Psoas muscle (tissue), 7 donors: ENCODE measurements at regions not wholly inside any gene's neighbourhood (a gene's known extent, or its start where the extent isn't known, plus 50 kb on each side); places are given as distances from the start of the nearest gene placed in this dataset.
"Not testable (repeated sequence)": the region's sequence is repeated elsewhere in the genome, so short reads cannot be mapped to it uniquely, and the experiment has no call there.

Experiments
- ATAC-seq, 4 donors: fragments of 200-7000 bp; cut with Tn5 transposase; one replicate each; pipeline ENCODE4 v1.9.1; 2020; ENCODE audit warnings: moderate library complexity in 3 of 4, mild to moderate bottlenecking in 2 of 4
- DNase-seq, 2 donors: peaks; one replicate each; pipeline ENCODE4 v3.0.0-alpha.2; 2020
- H3K27ac ChIP-seq: fragments of 200-600 bp; one replicate; pipeline ENCODE4 v1.8.0; 2022
- H3K27me3 ChIP-seq, 3 donors: fragments of 200-600 bp in 1 of 3; one replicate each; pipeline versions ENCODE4 v1.6.1 to v1.8.0; 2013 to 2022; ENCODE audit warnings: low read length in 2 of 3, mild to moderate bottlenecking in 2 of 3, moderate library complexity in 1 of 3; ENCODE audit not compliant: insufficient read depth in 3 of 3
- H3K36me3 ChIP-seq, 2 donors: fragments of 200-600 bp in 1 of 2; one replicate each; pipeline versions ENCODE4 v1.6.1 to v1.8.0; 2013 to 2022; ENCODE audit warnings: low read depth in 1 of 2, mild to moderate bottlenecking in 1 of 2, moderate library complexity in 1 of 2; ENCODE audit not compliant: insufficient read depth in 1 of 2
- H3K4me1 ChIP-seq: fragments of 200-600 bp; one replicate; pipeline ENCODE4 v1.8.0; 2022
- H3K4me3 ChIP-seq: fragments of 200-600 bp; one replicate; pipeline ENCODE4 v1.8.0; 2022; ENCODE audit warnings: mild to moderate bottlenecking
- H3K9me3 ChIP-seq: fragments of 200-600 bp; one replicate; pipeline ENCODE4 v1.8.0; 2022
- WGBS, 3 donors: extraction: QIAGEN DNeasy Blood & Tissue Kit; methylation state at CpG; one replicate each; pipeline versions ENCODE4 v1.1.6 to v1.1.7; 2013; 5-methylcytosine and 5-hydroxymethylcytosine counted together
- intact Hi-C, 2 donors: fragments of 100-400 bp; cut with DNase I; formaldehyde crosslinking; loops; one replicate each; pipeline versions ENCODE4 v1.11.0 to v1.14.2; 2022
- TF ChIP-seq, protein P1 (sequence below): fragments of 200-600 bp; IDR thresholded peaks from one replicate; pipeline ENCODE4 v1.8.0; 2022; ENCODE audit warnings: antibody characterized with exemption
- donor health status: healthy with polysubstance abuse.
- donor health status: DM: no; HTN: no; CAD: no; lungs with moderate emphysema.
- donor health status: Bipolar disorder and iron deficiency.
- donor health status: healthy.
- donor health status: DM: yes; HTN: yes; CAD: no.
- donor health status: DM: no; HTN: no; CAD: no.
- donor health status: DM: yes; HTN: yes; CAD: no.

DNA sequence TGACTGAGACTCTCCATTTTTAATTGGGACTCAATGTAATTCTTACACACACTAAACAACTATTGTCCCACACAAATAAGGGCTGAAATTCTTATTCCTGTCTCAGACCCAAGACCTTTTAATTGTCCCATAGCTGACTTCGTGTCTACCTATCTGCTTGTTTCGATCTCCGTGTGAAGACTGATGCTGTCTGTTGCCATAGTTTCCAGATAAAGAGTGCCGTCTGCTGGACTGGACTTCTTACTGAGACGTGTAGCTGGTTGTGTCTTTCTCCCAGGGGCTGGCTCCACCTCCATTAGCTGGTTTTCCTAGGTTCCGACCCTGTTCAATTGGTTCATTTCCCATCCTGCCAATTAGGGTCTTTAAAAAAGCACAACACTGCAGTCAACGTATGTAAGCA is 235.3 kb upstream of the PLXNA2 start:
- no peaks in the 10 kb centered on the region for H3K4me1 ChIP-seq
- 74 to 83% (median 79%) methylated on average over 7 of the region's 7 CpGs for WGBS, 3 donors
- DNase-seq, result no peak
- no peak overlapping the region for H3K27ac ChIP-seq
- H3K9me3 ChIP-seq, result no peaks in the 10 kb centered on the region
- H3K27me3 ChIP-seq, result peaks cover 0 to 3% (median 0%) of the 10 kb centered on the region in 3 donors
- intact Hi-C loops, result no loop called here
- ATAC-seq, result no peak
- TF ChIP-seq, protein P1, sequence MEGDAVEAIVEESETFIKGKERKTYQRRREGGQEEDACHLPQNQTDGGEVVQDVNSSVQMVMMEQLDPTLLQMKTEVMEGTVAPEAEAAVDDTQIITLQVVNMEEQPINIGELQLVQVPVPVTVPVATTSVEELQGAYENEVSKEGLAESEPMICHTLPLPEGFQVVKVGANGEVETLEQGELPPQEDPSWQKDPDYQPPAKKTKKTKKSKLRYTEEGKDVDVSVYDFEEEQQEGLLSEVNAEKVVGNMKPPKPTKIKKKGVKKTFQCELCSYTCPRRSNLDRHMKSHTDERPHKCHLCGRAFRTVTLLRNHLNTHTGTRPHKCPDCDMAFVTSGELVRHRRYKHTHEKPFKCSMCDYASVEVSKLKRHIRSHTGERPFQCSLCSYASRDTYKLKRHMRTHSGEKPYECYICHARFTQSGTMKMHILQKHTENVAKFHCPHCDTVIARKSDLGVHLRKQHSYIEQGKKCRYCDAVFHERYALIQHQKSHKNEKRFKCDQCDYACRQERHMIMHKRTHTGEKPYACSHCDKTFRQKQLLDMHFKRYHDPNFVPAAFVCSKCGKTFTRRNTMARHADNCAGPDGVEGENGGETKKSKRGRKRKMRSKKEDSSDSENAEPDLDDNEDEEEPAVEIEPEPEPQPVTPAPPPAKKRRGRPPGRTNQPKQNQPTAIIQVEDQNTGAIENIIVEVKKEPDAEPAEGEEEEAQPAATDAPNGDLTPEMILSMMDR, result no peak
- H3K36me3 ChIP-seq, result no peaks in the 10 kb centered on the region
- H3K4me3 ChIP-seq, result no peak overlapping the region

GRCh38 chr1:208485512-208485911 is 241.3 kb upstream of the PLXNA2 start:
- Histone ChIP-seq H3K27me3 (no peaks in the 10 kb centered on the region), H3K27ac (no peak overlapping the region), H3K36me3 (no peaks in the 10 kb centered on the region), H3K4me1 (no peaks in the 10 kb centered on the region), H3K4me3 (no peak overlapping the region), H3K9me3 (no peaks in the 10 kb centered on the region)
- TF ChIP-seq, protein P1, result no peak
- WGBS, 3 donors, result 67 to 84% (median 72%) methylated on average over 3 of the region's 3 CpGs
- intact Hi-C loops, result no loop called here
- ATAC-seq (no peak), DNase-seq (no peak)

- intact Hi-C loops, result no loop called here
These were observed 242.5 kb upstream of the PLXNA2 start for GRCh38 chr1:208486677-208487076.

GRCh38 chr1:208488432-208488831 is 244.2 kb upstream of the PLXNA2 start:
- intact Hi-C loops, H3K27me3 ChIP-seq, H3K4me1 ChIP-seq, H3K27ac ChIP-seq, H3K4me3 ChIP-seq, H3K36me3 ChIP-seq, H3K9me3 ChIP-seq, ATAC-seq: not testable (repeated sequence)
- 96 to 98% (median 97%) methylated on average over 18 to 30 of the region's 36 CpGs for WGBS, 3 donors
- peak in 1 of 2 donors; percentile 46 for DNase-seq

More at GRCh38 chr1:208486677-208487076, 242.5 kb upstream of the PLXNA2 start:
- H3K9me3 ChIP-seq, result no peaks in the 10 kb centered on the region
- DNase-seq (no peak), ATAC-seq (no peak)
- no peaks in the 10 kb centered on the region for H3K36me3 ChIP-seq
- H3K27ac ChIP-seq, result no peak overlapping the region
- TF ChIP-seq, protein P1, result no peak
- no peaks in the 10 kb centered on the region for H3K27me3 ChIP-seq
- no peak overlapping the region for H3K4me3 ChIP-seq
- no peaks in the 10 kb centered on the region for H3K4me1 ChIP-seq

- WGBS, 3 donors, result 89 to 93% (median 89%) methylated on average over 12 of the region's 12 CpGs
- DNase-seq (no peak), ATAC-seq (no peak)
- no peaks in the 10 kb centered on the region for H3K36me3 ChIP-seq
- no peaks in the 10 kb centered on the region for H3K27me3 ChIP-seq
- H3K4me1 ChIP-seq, result no peaks in the 10 kb centered on the region
- intact Hi-C loops, result no loop called here
- H3K9me3 ChIP-seq, result no peaks in the 10 kb centered on the region
- no peak overlapping the region for H3K4me3 ChIP-seq
- H3K27ac ChIP-seq, result no peak overlapping the region
- TF ChIP-seq, protein P1, result no peak
These were observed 252.5 kb upstream of the PLXNA2 start for GRCh38 chr1:208496467-208497371.
